ENCODE measurements at regions not wholly inside any gene's neighbourhood (a gene's known extent, or its start where the extent isn't known, plus 50 kb on each side); places are given as distances from the start of the nearest gene placed in this dataset.
A peak's percentile ranks its signal among the peaks of the same experiment; 100 is the strongest.

- DNase-seq: no peak
Observed at GRCh38 chr1:11338284-11338924, 65.4 kb downstream of the UBIAD1 start.

DNA sequence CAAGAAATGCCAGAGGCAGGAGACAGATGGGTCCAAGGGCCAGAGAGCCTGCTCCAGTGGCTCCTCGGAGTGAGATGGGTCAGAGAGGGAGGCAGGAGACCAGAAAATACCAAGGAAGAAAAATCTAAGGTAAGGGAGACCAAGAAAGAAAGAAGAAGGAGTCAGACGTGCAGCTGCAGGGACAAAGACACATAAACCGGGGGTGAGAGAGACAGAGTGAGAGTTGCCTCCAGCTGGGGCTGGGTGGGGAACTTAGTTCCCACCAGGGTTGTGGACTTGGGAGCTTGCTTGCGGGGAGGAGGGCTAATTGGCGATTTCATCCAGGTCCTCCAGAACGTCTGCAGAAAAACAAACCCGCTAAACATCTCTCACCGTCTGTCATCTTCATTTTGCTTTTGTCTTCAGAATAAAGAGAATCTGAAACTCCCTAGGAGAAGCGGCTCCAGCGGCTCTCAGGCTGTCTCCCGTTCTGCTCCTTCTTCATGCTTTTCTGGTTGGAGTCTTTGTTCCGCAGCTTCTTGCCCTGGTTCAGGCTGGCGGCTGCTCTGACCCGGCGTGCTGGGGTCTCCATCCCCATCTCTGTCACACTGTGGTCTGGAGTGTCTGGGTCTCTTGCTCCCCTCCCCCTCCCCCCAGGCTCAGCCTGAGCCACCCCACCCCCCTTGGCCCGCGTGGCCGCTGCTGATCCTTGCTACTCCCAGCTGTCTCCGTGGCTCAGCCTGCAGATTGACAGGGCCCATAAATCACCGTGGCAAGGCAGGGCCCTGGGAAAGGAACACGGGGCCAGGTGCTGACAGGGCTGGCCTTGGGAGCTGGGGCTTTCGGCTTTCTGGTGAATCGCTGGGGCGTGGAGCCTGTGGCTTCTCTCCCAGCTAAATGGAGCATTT is 66.6 kb downstream of the UBIAD1 start:
- DNase-seq: peak; percentile 68

DNA sequence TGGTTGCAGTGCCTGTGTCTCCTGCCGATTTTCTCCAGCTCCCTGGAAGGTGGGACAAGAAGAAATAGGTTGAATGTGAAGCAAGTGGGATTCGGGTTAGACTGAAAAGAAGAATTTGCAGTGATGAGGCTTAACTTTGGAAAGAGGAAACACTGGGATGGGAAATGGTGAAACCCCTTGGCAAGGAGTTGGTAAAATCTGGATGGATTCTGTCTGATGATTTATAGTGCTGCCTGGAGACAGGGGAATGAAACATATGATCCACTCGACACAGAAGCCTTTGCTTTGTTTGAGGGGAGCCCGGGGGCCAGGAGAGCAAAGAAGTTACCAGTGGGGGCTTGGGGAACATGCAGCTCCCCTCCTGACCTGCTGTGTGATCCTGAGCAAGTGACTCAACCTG is 67.2 kb downstream of the UBIAD1 start:
- DNase-seq: no peak

- DNase-seq: peak; percentile 78
Observed at GRCh38 chr1:11341901-11342552, 69.0 kb downstream of the UBIAD1 start.

GRCh38 chr1:11342621-11343032 is 69.6 kb downstream of the UBIAD1 start:
- DNase-seq: peak; percentile 84

GRCh38 chr1:11345971-11346715 is 73.1 kb downstream of the UBIAD1 start:
- no peak for DNase-seq

GRCh38 chr1:11350265-11350664 is 77.3 kb downstream of the UBIAD1 start:
- DNase-seq: no peak

DNA sequence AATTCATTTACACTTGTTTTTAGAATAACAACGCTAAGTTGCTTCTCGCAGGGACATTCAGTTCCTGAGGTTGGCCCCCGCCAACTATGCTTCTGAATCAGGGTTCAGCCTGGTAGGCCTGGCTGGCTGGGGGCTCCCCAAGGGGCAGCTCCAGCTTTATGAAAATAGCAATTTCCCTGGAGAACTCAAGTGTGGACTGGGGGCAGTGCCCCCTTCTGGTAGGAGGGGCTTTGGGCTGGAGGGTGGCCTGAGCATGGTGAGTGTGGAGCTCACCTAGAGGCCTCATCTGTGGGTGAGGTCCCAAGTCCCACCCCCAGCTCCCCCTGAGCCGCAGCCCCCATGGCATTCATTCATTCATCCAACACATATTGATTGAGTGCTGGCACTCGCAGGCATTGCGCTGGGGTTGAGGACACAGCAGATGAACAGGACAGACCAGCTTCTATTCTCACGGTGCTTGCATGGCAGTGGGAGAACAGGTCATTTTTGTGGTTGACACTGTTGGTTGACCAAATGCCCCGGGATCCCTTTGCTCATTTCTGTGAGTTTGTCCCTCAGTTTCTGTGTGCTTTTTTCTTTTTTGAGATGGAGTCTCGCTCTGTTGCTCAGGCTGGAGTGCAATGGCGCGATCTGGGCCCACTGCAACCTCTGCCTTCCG is 79.2 kb downstream of the UBIAD1 start:
- no peak for DNase-seq

DNA sequence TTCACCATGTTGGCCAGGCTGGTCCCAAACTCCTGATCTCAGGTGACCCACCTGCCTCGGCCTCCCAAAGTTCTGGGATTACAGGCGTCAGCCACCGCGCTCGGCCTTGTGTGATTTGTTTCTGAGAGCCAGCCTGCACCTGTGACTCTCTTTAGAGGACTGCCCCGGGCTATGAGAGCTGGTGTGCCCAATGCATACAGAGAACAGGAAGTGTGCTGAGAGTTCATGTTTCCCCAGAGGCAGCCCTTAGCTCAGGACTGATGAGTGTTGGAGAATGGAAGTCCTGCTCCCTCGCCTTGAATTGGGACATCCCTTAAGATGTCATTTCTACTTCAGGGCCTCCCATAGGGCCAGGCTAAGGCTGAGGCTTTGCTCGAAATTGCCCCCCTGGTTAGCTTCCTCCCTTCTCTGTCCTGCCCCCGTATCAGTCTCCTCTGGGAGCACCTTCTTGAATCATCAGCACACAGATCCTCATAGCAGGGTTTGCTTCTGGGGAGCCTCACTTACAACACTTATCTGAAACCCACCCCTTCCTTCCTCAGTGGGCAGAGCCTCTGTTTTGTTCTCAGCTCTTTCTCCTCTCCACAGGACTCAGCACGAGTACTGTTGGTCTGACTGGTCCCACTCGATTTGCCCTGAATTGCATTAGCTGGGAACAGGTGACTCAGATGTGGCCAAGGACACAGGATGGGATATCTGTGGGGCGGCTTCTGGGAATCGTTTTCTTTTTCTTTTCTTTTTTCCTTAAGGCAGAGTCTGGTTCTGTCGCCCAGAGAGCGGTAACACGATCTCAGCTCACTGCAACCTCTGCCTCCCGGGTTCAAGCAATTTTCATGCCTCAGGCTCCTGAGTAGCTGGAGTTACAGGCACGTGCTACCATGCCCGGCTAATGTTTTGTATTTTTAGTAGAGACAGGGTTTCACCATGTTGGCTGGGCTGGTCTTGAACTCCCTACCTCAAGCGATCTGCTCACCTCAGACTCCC is 80.1 kb downstream of the UBIAD1 start:
- no peak for DNase-seq

- no peak for DNase-seq
Observed at GRCh38 chr1:11354893-11355553, 82.0 kb downstream of the UBIAD1 start.

GRCh38 chr1:11355559-11356475 is 82.8 kb downstream of the UBIAD1 start:
- no peak for DNase-seq

DNA sequence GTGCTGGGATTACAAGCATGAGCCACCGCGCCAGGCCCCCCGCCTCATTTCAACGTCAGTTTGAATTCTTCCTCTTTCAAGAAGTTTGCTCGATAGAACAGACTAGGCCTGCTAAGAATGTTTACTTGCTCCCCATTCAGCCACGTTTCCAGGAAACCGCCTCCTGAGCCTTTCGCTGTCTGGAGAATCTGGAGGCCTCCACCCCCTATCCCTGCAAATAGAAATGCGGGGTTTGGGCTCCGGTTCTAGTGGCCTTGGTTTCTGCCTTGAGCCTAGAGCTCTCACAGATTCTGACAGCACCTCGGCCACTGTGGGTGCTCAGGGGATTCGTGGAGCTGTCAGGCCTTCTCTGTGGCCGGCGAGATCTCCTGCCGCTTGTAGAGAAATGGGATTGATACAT is 84.3 kb downstream of the UBIAD1 start:
- no peak for DNase-seq

DNA sequence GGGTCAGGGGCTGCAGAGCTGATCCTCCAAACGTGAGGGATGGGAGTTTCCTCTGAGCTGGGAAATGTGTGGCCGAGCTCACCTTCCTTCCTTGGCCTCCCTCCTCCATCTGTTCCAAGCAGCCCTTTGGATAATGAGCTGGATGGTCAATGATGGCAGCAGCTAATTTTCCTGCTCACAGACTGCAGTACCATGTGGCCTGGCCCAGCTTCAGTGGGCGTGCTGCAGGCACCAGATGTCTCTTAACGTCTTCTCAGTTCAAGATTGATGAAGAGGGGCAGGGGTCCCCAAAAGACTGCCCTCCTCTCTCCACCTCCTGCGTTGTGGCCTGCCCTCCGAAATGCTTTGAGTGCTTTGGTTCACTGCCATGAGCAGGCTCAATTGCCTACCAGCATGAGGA is 86.0 kb downstream of the UBIAD1 start:
- DNase-seq: peak; percentile 92

GRCh38 chr1:11362547-11363021 is 89.6 kb downstream of the UBIAD1 start:
- DNase-seq: no peak

DNA sequence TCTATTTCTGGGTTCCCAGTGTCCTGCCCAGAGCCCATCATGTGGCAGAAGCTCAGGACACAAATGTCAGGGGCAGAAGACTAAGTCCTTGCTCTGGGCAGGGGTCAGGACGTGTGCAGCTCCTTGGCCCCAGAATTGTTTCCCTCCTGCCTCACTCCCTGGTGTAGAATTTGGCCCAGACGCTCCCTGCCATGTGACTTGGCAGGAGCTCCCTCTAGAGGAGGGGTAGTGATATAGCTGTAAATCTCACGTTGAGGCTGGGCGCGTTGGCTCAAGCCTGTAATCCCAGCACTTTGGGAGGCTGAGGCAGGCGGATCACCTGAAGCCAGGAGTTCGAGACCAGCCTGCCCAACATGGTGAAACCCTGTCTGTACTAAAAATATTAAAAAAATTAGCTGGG is 91.2 kb downstream of the UBIAD1 start:
- no peak for DNase-seq

- DNase-seq: no peak
Observed at GRCh38 chr1:11365744-11366387, 92.9 kb downstream of the UBIAD1 start.

DNA sequence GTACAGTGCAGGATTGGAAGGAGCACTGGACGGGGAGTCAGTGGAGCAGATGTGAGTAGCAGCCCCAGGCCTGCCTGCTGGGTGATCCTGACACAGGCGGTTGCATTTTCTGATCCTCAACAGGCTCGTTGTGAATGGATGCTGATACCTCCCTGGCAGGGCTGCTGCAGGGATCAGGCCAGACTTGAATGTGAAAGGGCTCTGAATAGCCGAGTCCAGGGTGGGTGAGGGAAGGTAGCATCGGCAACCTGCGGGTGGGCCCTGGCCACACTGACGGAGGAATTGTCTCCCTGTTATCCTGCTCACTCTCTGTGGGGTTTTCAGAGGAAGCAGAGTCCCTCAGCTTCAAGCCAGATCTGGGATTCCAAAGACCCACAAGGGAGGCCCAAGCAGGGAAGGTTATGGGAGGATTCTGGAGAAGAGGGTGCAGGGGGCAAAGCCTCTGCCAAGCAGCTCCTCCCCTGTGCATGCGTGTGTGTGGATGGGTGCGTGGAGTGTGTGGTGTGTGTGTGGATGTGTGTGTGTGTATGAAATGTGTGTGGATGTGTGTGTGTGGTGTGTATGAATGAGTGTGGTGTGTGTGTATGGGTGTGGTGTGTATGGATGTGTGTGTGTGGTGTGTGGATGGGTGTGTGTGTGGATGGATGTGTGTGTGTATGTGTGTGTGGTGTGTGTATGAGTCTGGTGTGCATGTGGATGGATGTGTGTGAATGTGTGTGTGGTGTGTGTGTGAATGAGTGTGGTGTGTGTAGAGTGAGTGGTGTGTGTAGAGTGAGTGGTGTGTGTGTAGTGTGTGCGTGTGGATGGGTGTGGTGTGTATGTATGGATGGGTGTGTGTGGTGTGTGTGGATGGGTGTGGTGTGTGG is 100.3 kb downstream of the UBIAD1 start:
- DNase-seq: no peak
